Embryonic facial prominence (tissue), 1 donor: ENCODE measurements at regions not wholly inside any gene's neighbourhood (a gene's known extent, or its start where the extent isn't known, plus 50 kb on each side); places are given as distances from the start of the nearest gene placed in this dataset.

ENCODE experiments used
- DNase-seq: peaks from one replicate; pipeline ENCODE4 v3.0.0-alpha.2; 2016; ENCODE audit errors: extremely low spot score

DNA sequence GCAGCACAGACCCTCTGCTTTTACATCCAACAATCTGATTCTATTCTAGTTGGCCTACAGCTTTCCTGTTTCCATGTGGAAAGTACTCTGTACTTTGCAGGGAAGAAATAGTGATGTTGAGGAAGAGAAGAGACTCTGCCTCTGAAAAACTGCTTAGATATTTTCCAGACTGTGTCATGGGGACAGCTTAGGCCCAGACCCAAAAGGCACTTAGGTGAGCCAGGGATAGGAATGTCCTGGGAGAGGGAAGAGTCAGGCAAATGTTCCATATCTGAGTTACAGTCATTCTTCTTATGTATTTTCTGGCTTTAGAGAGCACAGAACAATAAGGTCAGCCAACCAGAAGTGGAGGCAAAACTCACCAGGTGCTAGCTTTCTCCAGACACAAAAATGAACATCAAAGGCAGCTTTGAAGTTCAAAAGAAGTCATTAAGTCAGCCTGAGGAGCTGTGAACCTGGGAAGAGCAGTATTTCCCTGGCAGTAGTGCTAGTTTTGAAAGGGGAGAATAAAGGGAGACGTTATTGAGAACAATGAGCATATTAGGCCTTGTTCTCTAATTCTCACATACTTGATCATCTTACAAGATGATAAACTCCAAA lies 199.7 kb upstream of the LMNTD1 start:
- no peak for DNase-seq

DNA sequence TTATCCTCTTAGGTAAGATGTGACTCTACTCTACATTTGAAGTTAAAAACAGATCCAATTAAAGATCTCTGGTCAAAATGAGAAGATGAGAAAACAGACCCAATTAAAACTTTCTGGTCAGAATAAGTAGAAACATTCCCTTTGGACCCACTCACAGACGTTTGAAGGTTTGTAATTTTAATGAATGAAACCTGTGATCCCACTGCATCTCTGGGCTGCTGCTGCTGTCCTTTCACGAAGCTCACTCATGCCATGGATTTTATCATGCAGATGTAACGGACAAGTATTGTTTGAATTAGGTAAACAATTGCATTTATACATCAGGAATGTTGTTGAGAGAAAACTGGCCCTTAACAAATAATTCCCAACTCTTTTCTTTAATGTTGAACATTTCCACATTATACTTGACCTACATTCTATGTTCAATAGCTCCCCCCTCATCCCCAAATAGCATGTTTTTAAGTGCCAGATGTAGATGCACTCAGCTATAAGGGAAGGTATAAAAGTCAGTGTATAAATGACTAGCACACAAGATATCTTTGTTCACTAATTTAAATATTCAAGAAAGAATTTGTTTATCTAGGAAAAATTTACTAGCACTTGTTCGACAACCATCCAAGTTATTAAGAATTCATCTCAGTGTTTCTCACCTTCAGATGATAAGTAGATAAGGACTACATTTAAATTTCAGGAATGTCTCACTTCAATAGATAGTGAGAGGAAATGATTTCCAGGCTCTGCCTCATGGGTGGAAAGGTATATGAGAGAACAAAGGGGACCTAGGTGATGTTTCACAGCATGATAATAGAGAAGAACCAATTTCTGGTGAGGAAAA lies 202.3 kb upstream of the LMNTD1 start:
- DNase-seq, result no peak

GRCh38 chr12:25755971-25756260 lies 202.6 kb upstream of the RASSF8 start:
- DNase-seq, result no peak

DNA sequence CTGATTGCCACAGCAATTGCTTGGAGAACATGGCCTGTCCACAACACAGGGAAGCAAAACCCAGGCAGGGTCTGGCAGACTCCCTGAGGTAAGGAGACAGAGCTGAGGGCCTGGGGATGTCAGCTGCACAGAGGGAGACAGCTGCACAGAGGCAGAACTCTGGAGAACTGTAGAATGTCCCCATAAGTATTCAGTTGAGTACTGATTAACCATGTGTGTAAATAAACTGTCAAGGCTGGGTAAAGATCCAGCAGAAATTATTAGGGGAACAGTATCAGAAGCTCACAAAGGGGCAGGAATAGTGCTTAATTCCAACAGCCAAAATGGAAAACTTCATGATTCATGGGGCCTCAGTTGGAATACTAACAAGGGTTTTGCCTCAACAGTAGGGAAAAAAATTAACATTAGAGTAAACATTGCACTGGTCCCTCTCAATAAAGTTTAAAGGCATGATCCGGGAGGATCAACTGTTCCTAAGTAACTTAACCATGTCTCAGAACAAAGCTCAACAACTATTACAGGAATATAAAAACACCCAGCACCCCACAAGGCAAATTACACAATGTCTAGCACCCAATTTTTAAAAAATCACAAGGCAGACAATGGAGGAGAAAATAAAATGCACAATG lies 201.3 kb upstream of the RASSF8 start:
- DNase-seq, result no peak

DNA sequence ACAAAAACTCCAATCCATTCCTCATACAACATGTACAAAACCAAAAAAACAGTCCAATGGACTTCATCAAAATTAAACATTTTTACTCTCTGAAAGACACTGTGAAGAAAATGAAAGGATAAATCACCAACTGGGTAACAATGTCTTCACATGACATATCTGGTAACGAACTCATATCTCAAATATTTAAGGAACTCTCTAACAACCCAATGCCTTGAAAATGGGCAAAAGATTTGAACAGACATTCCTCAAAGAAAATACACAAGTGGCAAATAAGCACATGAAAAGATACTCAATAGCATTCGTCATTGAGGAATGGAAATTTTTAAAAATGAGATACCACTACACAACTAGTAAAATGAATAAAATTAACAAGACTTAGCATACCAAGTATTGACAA lies 198.7 kb upstream of the RASSF8 start:
- DNase-seq, result no peak

DNA sequence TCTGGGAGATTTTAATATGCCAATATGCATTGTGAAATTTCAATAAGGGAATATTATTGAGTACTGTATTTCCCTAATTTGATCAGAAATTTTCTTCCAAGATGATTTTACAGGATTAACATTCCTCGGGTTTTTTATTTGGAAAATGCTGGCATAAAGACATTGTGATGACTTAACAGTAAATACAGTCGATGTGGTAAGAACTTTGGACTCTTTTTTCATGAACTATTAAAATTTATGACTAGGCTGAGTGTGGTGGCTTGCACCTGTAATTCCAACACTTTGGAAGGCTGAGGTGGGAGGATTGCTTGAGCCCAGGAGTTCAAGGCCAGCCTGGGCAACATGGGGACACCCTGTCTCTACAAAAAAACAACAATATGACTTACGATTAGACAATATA lies 197.1 kb upstream of the RASSF8 start:
- DNase-seq, result no peak

- no peak for DNase-seq
Observed at GRCh38 chr12:25764409-25764808, 194.1 kb upstream of the RASSF8 start.

- DNase-seq, result no peak
Observed at GRCh38 chr12:25764892-25765291, 193.6 kb upstream of the RASSF8 start.

DNA sequence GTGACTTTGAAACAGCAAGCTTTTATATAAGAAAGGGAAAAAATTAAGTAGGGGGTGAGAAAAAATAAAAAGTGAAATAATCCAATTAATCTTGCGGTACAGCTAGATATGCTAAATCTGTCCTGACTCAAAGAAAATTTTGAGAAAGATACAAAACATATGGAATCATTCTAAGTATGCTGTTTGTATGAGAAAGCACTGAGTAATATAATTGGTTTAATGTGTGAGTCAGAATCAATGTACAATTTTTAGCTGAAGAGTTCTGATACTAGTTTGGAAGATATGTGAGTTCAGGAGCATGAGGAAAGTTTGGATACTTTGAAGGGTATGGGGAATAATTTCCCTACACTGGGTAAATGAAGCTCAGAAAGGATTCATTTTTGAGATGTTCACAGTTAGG lies 190.9 kb upstream of the RASSF8 start:
- no peak for DNase-seq

DNA sequence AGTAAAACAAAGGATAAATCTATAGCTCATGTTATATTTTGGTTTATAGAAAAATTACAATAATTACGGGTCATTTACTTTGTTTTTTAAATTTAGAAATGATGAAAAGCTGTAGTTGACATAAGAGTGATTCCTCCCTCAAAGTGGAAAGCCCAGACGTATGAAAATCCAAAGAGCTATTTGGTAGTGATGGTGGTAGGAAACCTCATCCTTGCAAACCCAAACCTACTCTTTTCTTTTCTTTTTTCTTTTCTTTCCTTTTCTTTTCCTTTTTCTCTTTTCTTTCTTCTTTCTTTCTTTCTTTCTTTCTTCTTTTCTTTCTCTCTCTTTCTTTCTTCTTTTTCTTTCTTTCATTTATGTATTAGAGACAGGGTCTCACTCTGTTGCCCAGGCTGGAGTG lies 190.3 kb upstream of the RASSF8 start:
- no peak for DNase-seq

- no peak for DNase-seq
Observed at GRCh38 chr12:25769082-25769945, 189.2 kb upstream of the RASSF8 start.

DNA sequence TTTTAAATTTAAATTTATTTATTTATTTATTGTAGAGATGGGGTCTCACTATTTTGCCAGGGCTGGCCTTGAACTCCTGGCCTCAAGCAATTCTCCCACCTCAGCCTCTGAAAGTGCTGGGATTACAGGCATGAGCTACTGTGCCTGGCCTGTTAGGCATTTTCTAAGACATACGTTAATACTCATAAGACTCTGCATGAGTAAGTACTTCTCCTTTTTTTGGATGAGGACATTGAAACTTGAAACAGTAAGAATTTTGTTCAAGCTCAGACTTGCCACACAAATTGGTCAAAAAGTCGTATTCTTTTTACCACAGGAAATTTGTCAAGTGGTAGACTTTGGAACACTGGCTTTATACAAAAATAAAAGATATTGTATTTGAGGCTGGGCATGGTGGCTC lies 187.4 kb upstream of the RASSF8 start:
- DNase-seq, result no peak

- DNase-seq, result no peak
Observed at GRCh38 chr12:25771476-25771875, 187.0 kb upstream of the RASSF8 start.

DNA sequence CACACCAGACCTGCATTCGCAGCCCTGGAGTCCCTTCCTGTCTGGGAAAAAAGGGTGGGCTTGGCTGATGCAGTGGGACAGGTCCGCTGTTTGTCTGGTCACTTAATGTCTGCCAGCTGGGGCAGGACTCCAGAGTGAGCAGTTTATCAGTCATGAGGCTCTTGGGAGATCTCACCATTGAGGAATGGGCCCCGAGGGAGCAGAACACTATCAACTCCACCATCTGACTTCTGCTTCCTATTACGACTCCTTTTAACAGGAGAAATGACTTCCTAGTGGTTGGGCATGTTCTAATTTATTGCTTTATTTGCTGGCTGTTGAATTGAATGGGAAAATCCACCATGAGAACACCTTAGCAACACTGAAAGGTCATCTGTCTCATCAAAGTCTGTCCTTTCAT lies 182.5 kb upstream of the RASSF8 start:
- no peak for DNase-seq

DNA sequence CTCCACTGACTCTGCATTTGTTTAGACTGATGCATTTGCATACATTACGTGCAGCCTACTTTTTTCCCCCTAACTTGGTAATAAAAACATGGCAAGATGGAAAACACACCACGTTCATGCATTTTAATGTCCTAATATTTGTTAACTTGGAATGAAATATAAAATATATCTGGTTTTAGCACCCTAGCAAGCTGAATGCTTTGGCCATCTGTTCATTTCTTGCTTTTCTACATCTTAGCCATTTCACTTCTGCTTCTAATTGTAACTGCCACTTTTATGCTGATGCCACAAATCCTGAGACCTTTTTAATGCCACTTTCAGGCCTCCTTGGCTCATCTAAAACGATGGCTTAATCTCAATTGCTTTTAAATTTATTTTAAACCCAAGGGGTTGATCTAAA lies 177.7 kb upstream of the RASSF8 start:
- no peak for DNase-seq

GRCh38 chr12:25781232-25781631 lies 177.2 kb upstream of the RASSF8 start:
- no peak for DNase-seq

GRCh38 chr12:25783566-25783965 lies 174.9 kb upstream of the RASSF8 start:
- DNase-seq, result no peak

DNA sequence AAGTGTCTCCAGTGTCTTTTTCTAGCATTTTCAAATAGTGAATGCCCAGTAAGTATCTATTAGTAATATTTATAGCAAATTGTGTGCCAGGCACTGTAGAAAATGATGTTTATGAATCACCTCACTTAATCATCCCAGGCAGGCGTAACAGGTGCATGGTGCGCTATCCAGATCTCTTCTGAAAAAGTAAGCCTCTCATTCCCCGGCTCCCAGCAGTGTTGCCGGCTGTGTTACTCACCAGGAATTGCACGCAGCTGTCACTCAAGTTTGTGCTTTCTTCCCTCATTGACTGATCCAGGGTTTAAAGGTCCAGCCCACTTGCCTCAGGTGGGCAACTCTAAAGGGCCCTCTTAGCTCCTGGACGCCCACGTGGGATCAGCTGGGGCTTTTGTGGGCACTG lies 173.8 kb upstream of the RASSF8 start:
- DNase-seq, result no peak

GRCh38 chr12:25785134-25785533 lies 173.3 kb upstream of the RASSF8 start:
- no peak for DNase-seq

DNA sequence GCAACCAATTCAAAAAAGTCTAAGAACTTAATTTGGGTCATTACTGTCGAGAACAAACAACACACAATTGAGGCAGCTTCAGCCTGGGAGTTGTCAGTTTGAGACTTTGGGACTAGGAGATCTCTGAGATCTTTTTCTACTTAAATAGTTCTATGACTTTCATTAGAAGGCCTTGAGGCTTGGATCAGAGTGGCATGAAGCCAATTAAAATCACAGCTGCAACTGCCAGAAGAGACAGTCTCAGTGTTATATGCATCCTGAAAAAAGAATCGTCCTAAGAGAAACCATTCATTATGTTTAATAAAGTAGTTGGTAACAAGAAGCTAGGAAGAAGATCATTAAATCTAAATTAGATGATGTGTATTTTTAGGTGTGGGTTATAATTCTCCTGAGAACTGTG lies 170.8 kb upstream of the RASSF8 start:
- DNase-seq, result no peak

DNA sequence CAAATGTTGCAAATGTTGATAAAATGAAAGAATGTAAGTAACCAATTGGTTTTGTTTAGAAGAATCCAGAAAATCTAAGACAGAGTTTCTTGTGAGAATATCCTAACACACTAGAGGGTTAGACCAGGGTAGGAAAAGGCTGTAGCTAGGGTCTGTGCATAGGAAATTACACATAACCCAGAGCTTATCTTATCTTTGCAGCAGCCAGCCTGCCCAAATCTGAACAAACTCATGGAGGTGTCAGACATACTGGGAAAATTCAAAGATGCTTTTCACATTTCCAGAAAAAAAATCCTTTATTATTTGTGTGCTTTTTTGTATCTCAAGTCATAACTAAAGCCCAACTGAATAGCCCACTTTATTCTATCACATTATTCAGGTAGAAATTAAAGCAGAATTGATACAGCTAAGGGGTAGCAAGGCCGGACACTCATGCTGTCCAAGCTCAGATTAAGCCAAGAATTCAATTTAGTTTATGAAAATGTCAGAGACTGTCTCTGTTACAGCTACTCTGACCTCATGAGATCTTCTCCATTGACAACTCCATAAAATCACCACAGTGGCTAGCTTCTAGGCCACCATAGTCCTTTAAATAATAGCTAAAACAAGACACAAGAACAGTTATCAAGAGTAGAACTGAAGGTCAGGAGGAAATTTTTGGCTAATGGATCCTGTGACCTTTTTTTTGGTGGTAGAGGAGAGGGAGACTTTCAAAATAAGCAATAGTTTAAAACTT lies 169.6 kb upstream of the RASSF8 start:
- no peak for DNase-seq

DNA sequence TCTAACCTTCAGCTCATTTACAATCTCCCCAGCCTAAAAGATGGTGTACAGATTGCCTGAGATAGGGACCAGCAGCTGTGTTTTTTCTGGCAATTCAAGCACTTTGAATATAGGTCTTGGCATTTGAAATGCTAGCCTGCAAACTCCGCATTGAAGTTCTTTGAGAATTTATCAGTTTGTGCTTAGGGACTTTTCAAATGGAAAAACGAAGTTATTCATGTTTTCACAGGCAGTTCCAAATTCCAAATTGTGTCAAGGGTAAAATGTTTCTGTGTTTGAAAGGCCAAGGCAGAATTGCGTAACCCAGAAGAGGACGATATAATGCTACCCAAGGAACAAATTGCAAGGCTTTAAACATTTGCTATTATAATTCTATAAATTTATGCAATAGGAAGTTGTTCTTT lies 168.9 kb upstream of the RASSF8 start:
- DNase-seq, result no peak
